ENCODE measurements at regions not wholly inside any gene's neighbourhood (a gene's known extent, or its start where the extent isn't known, plus 50 kb on each side); places are given as distances from the start of the nearest gene placed in this dataset.

DNA sequence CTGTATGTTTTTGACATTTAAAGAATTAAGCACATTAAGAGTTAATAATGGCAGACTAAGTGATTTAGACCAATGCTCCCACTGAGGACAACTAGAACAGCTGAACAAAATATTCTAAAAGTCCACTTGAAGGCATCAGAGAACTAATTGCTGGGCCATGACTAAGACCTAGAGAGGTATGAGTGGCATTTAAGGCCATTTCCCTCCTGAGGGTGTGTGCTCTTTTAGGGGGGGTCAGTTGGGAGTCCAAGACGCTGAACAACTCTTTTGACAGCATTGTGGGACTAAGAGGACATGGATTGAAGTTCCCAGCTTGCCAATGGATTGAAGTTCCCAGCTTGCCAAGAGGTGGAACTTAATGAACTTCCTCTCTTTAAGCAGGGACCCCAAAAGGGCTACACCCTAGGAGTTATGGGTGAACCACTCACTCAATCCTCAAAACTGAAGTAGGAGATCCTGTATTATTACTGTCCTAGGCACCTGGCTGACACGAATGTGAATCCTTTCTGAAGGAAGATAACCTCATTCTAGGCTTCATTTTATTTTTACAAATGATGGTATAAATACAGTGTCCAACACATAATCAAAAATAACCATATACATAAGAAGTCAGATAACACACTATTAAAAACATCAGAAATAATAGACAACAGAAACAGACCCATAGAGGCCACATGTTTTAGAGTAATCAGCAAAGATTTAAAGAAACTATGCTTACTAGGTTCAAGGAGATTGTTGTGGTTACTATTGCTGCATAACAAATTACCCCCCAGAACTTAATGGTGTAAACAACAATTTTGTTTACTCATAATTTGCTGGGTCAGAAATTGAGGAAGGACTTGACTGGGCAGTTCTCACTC is 175.1 kb downstream of the VEGFA start:
- no peak for ATAC-seq
- TF ChIP-seq TCF4 (CRISPR knock-in tag; IDR thresholded peaks at IDR 0.05; ENCODE audit: borderline replicate concordance) (no peak), ZFP30 (CRISPR knock-in tag; IDR thresholded peaks at IDR 0.05) (no peak), ZNF565 (CRISPR knock-in tag; conservative IDR thresholded peaks at IDR 0.05; ENCODE audit: low read depth) (no peak), TOX (CRISPR knock-in tag; IDR thresholded peaks at IDR 0.05; ENCODE audit: borderline replicate concordance) (no peak), RARB (CRISPR knock-in tag; IDR thresholded peaks at IDR 0.05) (no peak), PPARA (CRISPR knock-in tag; IDR thresholded peaks at IDR 0.05; ENCODE audit: borderline replicate concordance) (no peak)

- TF ChIP-seq BACH2 (CRISPR knock-in tag; IDR thresholded peaks at IDR 0.05; ENCODE audit: borderline replicate concordance): no peak
- no peak for TF ChIP-seq CREB5 (CRISPR knock-in tag; IDR thresholded peaks at IDR 0.05; ENCODE audit: low read depth)
- TF ChIP-seq ZC3H10 (CRISPR knock-in tag; IDR thresholded peaks at IDR 0.05): no peak
- TF ChIP-seq GLIS3 (CRISPR knock-in tag; IDR thresholded peaks at IDR 0.05): no peak
- no peak for ATAC-seq
Observed at GRCh38 chr6:43943781-43944250, 173.8 kb downstream of the VEGFA start.

DNA sequence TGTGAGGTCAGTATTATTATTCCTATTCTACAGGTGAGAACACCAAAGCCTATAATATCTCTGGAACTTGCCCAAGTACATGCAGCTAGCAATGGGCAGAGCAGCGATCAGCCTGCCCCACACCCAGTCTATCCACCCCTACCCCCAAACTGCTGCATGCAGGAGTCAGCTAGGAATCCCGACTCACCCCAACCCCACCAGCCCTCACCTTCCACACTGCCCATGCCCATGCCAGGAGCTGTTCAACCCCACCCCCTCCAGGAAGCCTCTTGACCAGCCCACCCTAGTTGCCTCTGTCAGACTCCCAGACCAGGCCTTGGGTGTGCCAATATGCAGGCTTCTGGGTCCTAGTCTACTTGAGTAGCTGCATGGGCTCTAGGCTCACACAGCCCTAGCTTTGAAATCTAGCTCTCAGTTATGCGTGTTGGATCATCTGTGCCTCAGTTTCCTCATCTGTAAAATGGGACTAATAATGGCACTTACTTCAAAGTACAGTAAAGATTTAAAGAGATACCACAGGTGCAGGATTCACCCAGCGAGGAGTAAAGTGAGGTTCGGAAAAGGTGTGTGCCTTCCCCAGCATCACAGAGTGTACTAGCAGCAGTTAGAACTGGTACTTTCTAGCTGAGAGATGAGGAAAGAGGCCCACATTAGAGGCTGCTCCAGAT is 173.2 kb downstream of the VEGFA start:
- TF ChIP-seq GLIS3 (CRISPR knock-in tag; IDR thresholded peaks at IDR 0.05) (no peak), BACH2 (CRISPR knock-in tag; IDR thresholded peaks at IDR 0.05; ENCODE audit: borderline replicate concordance) (no peak), ZC3H10 (CRISPR knock-in tag; IDR thresholded peaks at IDR 0.05) (no peak), SNAI2 (CRISPR knock-in tag; IDR thresholded peaks at IDR 0.05) (no peak), ZNF8 (CRISPR knock-in tag; IDR thresholded peaks at IDR 0.05) (no peak), OSR1 (CRISPR knock-in tag; IDR thresholded peaks at IDR 0.05) (no peak), ZFP30 (CRISPR knock-in tag; IDR thresholded peaks at IDR 0.05) (no peak), RARB (CRISPR knock-in tag; IDR thresholded peaks at IDR 0.05) (no peak), TCF4 (CRISPR knock-in tag; IDR thresholded peaks at IDR 0.05; ENCODE audit: borderline replicate concordance) (no peak), PPARA (CRISPR knock-in tag; IDR thresholded peaks at IDR 0.05; ENCODE audit: borderline replicate concordance) (no peak), CSDC2 (CRISPR knock-in tag; IDR thresholded peaks at IDR 0.05) (no peak), ZNF565 (CRISPR knock-in tag; conservative IDR thresholded peaks at IDR 0.05; ENCODE audit: low read depth) (no peak), ZNF70 (CRISPR knock-in tag; IDR thresholded peaks at IDR 0.05) (no peak), POU6F1 (CRISPR knock-in tag; IDR thresholded peaks at IDR 0.05; ENCODE audit: borderline replicate concordance, low read depth) (no peak)
- TF ChIP-seq, protein P1, sequence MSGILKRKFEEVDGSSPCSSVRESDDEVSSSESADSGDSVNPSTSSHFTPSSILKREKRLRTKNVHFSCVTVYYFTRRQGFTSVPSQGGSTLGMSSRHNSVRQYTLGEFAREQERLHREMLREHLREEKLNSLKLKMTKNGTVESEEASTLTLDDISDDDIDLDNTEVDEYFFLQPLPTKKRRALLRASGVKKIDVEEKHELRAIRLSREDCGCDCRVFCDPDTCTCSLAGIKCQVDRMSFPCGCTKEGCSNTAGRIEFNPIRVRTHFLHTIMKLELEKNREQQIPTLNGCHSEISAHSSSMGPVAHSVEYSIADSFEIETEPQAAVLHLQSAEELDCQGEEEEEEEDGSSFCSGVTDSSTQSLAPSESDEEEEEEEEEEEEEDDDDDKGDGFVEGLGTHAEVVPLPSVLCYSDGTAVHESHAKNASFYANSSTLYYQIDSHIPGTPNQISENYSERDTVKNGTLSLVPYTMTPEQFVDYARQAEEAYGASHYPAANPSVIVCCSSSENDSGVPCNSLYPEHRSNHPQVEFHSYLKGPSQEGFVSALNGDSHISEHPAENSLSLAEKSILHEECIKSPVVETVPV (CRISPR knock-in tag; IDR thresholded peaks at IDR 0.05): no peak
- no peak for ATAC-seq

- no peak for ATAC-seq
- TF ChIP-seq GLIS3 (CRISPR knock-in tag; IDR thresholded peaks at IDR 0.05) (no peak), OSR1 (CRISPR knock-in tag; IDR thresholded peaks at IDR 0.05) (no peak), BACH2 (CRISPR knock-in tag; IDR thresholded peaks at IDR 0.05; ENCODE audit: borderline replicate concordance) (no peak), RARB (CRISPR knock-in tag; IDR thresholded peaks at IDR 0.05) (no peak), ARNTL (CRISPR knock-in tag; IDR thresholded peaks at IDR 0.05; ENCODE audit: borderline replicate concordance, low read depth) (no peak), TCF4 (CRISPR knock-in tag; IDR thresholded peaks at IDR 0.05; ENCODE audit: borderline replicate concordance) (no peak), POU6F1 (CRISPR knock-in tag; IDR thresholded peaks at IDR 0.05; ENCODE audit: borderline replicate concordance, low read depth) (no peak), ESRRG (CRISPR knock-in tag; IDR thresholded peaks at IDR 0.05) (no peak), PPARA (CRISPR knock-in tag; IDR thresholded peaks at IDR 0.05; ENCODE audit: borderline replicate concordance) (no peak)
- TF ChIP-seq, protein P2, sequence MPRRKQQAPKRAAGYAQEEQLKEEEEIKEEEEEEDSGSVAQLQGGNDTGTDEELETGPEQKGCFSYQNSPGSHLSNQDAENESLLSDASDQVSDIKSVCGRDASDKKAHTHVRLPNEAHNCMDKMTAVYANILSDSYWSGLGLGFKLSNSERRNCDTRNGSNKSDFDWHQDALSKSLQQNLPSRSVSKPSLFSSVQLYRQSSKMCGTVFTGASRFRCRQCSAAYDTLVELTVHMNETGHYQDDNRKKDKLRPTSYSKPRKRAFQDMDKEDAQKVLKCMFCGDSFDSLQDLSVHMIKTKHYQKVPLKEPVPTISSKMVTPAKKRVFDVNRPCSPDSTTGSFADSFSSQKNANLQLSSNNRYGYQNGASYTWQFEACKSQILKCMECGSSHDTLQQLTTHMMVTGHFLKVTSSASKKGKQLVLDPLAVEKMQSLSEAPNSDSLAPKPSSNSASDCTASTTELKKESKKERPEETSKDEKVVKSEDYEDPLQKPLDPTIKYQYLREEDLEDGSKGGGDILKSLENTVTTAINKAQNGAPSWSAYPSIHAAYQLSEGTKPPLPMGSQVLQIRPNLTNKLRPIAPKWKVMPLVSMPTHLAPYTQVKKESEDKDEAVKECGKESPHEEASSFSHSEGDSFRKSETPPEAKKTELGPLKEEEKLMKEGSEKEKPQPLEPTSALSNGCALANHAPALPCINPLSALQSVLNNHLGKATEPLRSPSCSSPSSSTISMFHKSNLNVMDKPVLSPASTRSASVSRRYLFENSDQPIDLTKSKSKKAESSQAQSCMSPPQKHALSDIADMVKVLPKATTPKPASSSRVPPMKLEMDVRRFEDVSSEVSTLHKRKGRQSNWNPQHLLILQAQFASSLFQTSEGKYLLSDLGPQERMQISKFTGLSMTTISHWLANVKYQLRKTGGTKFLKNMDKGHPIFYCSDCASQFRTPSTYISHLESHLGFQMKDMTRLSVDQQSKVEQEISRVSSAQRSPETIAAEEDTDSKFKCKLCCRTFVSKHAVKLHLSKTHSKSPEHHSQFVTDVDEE (CRISPR knock-in tag; IDR thresholded peaks at IDR 0.05): no peak
- TF ChIP-seq, protein P3, sequence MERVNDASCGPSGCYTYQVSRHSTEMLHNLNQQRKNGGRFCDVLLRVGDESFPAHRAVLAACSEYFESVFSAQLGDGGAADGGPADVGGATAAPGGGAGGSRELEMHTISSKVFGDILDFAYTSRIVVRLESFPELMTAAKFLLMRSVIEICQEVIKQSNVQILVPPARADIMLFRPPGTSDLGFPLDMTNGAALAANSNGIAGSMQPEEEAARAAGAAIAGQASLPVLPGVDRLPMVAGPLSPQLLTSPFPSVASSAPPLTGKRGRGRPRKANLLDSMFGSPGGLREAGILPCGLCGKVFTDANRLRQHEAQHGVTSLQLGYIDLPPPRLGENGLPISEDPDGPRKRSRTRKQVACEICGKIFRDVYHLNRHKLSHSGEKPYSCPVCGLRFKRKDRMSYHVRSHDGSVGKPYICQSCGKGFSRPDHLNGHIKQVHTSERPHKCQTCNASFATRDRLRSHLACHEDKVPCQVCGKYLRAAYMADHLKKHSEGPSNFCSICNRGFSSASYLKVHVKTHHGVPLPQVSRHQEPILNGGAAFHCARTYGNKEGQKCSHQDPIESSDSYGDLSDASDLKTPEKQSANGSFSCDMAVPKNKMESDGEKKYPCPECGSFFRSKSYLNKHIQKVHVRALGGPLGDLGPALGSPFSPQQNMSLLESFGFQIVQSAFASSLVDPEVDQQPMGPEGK (CRISPR knock-in tag; IDR thresholded peaks at IDR 0.05; ENCODE audit: borderline replicate concordance): no peak
Observed at GRCh38 chr6:43942616-43943015, 172.6 kb downstream of the VEGFA start.
